ENCODE measurements at regions not wholly inside any gene's neighbourhood (a gene's known extent, or its start where the extent isn't known, plus 50 kb on each side); places are given as distances from the start of the nearest gene placed in this dataset.

DNA sequence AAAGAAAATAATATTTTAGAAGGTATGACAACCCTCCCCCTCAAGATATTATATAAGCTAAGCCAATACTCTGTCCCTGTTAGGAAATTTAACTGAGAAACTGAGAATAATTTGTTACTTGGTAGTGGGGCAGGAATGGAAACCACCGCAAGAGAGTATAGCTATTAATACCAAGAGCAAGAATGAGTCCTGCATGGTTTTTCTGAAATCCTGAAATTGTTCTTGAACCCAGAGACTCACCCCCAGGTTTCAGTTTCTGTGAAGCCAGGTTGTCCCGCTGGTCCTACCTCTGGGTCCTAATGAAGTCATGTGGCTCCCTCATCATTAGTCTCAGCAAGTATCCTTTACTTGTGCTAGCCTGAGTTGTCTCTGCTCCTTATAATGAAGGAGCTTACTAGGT, 671.0 kb upstream of the ACVR2A start:
- POLR2A ChIA-PET: no interaction called here
- no peak for DNase-seq (ENCODE audit: low read depth, low spot score)
- no peak for ATAC-seq
- in situ Hi-C loops (cut with HindIII; ENCODE audit: low pct_unique_long_range_greater_than_20kb, low sequenced_read_pairs): no loop called here
- intact Hi-C loops (cut with micrococcal nuclease; ENCODE audit: unreplicated experiment): no loop called here
- CTCF ChIA-PET: no interaction called here
- H3K4me1 ChIP-seq (ENCODE audit: control insufficient read depth, insufficient read depth, low read length): no peaks in the 10 kb centered on the region
- H3K36me3 ChIP-seq (ENCODE audit: control insufficient read depth, insufficient read depth, low read length): no peaks in the 10 kb centered on the region
- no peak for TF ChIP-seq TCF7L2 (IDR thresholded peaks at IDR 0.05; ENCODE audit: low read depth, low read length)
- H3K9me3 ChIP-seq (ENCODE audit: control insufficient read depth, insufficient read depth, low read depth, low read length): no peaks in the 10 kb centered on the region
- BruUV-seq (replicated peaks): no TSS peak
- H3K27me3 ChIP-seq (ENCODE audit: control insufficient read depth, insufficient read depth, low read length): no peaks in the 10 kb centered on the region
- H3K27ac ChIP-seq (ENCODE audit: low read length): no peak overlapping the region
- H3K4me3 ChIP-seq (ENCODE audit: low read depth in 2 of 2, low read length in 2 of 2): no peak overlapping the region

DNA sequence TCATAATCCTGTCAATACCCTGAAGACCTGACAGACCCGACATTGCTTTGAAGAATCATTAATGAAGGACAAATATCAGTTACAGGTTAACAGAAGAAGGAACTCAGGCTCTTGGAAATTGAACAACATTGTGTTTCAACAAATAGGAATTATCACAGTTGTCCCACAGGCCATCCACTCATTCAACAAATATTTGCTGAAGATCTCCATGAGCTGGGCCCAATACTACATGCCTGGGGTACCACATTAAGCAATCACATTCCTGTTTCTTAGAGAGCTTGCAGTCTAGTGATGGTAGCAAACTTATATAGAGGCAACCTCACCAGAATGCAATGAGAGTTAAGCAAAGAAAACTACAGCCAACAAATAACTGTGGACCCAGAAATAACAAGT, 671.6 kb upstream of the ACVR2A start:
- ChIA-PET CTCF (no interaction called here), POLR2A (no interaction called here)
- intact Hi-C loops (cut with micrococcal nuclease; ENCODE audit: unreplicated experiment): no loop called here
- H3K27me3 ChIP-seq (ENCODE audit: control insufficient read depth, insufficient read depth, low read length): no peaks in the 10 kb centered on the region
- no peaks in the 10 kb centered on the region for H3K36me3 ChIP-seq (ENCODE audit: control insufficient read depth, insufficient read depth, low read length)
- no peaks in the 10 kb centered on the region for H3K9me3 ChIP-seq (ENCODE audit: control insufficient read depth, insufficient read depth, low read depth, low read length)
- H3K4me1 ChIP-seq (ENCODE audit: control insufficient read depth, insufficient read depth, low read length): no peaks in the 10 kb centered on the region
- no TSS peak for BruUV-seq (replicated peaks)
- TF ChIP-seq SIN3A (IDR thresholded peaks at IDR 0.05; ENCODE audit: borderline replicate concordance, insufficient read depth, low read depth, low read length) (no peak), TCF7L2 (IDR thresholded peaks at IDR 0.05; ENCODE audit: low read depth, low read length) (no peak), POLR2AphosphoS5 (IDR thresholded peaks at IDR 0.05; ENCODE audit: low read depth, low read length) (no peak)
- TF ChIP-seq, protein P1, sequence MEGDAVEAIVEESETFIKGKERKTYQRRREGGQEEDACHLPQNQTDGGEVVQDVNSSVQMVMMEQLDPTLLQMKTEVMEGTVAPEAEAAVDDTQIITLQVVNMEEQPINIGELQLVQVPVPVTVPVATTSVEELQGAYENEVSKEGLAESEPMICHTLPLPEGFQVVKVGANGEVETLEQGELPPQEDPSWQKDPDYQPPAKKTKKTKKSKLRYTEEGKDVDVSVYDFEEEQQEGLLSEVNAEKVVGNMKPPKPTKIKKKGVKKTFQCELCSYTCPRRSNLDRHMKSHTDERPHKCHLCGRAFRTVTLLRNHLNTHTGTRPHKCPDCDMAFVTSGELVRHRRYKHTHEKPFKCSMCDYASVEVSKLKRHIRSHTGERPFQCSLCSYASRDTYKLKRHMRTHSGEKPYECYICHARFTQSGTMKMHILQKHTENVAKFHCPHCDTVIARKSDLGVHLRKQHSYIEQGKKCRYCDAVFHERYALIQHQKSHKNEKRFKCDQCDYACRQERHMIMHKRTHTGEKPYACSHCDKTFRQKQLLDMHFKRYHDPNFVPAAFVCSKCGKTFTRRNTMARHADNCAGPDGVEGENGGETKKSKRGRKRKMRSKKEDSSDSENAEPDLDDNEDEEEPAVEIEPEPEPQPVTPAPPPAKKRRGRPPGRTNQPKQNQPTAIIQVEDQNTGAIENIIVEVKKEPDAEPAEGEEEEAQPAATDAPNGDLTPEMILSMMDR (IDR thresholded peaks at IDR 0.05): no peak
- TF ChIP-seq, protein P2, sequence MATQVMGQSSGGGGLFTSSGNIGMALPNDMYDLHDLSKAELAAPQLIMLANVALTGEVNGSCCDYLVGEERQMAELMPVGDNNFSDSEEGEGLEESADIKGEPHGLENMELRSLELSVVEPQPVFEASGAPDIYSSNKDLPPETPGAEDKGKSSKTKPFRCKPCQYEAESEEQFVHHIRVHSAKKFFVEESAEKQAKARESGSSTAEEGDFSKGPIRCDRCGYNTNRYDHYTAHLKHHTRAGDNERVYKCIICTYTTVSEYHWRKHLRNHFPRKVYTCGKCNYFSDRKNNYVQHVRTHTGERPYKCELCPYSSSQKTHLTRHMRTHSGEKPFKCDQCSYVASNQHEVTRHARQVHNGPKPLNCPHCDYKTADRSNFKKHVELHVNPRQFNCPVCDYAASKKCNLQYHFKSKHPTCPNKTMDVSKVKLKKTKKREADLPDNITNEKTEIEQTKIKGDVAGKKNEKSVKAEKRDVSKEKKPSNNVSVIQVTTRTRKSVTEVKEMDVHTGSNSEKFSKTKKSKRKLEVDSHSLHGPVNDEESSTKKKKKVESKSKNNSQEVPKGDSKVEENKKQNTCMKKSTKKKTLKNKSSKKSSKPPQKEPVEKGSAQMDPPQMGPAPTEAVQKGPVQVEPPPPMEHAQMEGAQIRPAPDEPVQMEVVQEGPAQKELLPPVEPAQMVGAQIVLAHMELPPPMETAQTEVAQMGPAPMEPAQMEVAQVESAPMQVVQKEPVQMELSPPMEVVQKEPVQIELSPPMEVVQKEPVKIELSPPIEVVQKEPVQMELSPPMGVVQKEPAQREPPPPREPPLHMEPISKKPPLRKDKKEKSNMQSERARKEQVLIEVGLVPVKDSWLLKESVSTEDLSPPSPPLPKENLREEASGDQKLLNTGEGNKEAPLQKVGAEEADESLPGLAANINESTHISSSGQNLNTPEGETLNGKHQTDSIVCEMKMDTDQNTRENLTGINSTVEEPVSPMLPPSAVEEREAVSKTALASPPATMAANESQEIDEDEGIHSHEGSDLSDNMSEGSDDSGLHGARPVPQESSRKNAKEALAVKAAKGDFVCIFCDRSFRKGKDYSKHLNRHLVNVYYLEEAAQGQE (IDR thresholded peaks at IDR 0.05; ENCODE audit: insufficient read depth in 1 of 2, low read depth in 2 of 2, low read length in 1 of 2): no peak
- DNase-seq (ENCODE audit: low read depth, low spot score) (no peak), ATAC-seq (no peak)
- H3K4me3 ChIP-seq (ENCODE audit: low read depth in 2 of 2, low read length in 2 of 2): no peak overlapping the region
- in situ Hi-C loops (cut with HindIII; ENCODE audit: low pct_unique_long_range_greater_than_20kb, low sequenced_read_pairs): no loop called here
- no peak overlapping the region for H3K27ac ChIP-seq (ENCODE audit: low read length)

GRCh38 chr2:147172493-147173188, 672.2 kb upstream of the ACVR2A start:
- Histone ChIP-seq H3K27me3 (ENCODE audit: control insufficient read depth, insufficient read depth, low read length) (no peaks in the 10 kb centered on the region), H3K4me1 (ENCODE audit: control insufficient read depth, insufficient read depth, low read length) (no peaks in the 10 kb centered on the region), H3K36me3 (ENCODE audit: control insufficient read depth, insufficient read depth, low read length) (no peaks in the 10 kb centered on the region), H3K27ac (ENCODE audit: low read length) (no peak overlapping the region), H3K9me3 (ENCODE audit: control insufficient read depth, insufficient read depth, low read depth, low read length) (no peaks in the 10 kb centered on the region), H3K4me3 (ENCODE audit: low read depth in 2 of 2, low read length in 2 of 2) (no peak overlapping the region)
- BruUV-seq (replicated peaks): no TSS peak
- DNase-seq (ENCODE audit: low read depth, low spot score): no peak
- TF ChIP-seq POLR2AphosphoS5 (IDR thresholded peaks at IDR 0.05; ENCODE audit: low read depth, low read length) (no peak), TCF7L2 (IDR thresholded peaks at IDR 0.05; ENCODE audit: low read depth, low read length) (no peak), SIN3A (IDR thresholded peaks at IDR 0.05; ENCODE audit: borderline replicate concordance, insufficient read depth, low read depth, low read length) (no peak)
- TF ChIP-seq, protein P2 (IDR thresholded peaks at IDR 0.05; ENCODE audit: insufficient read depth in 1 of 2, low read depth in 2 of 2, low read length in 1 of 2): no peak
- TF ChIP-seq, protein P1 (IDR thresholded peaks at IDR 0.05): no peak
- no peak for ATAC-seq
- POLR2A ChIA-PET: no interaction called here
- CTCF ChIA-PET: no interaction called here
- in situ Hi-C loops (cut with HindIII; ENCODE audit: low pct_unique_long_range_greater_than_20kb, low sequenced_read_pairs): no loop called here
- intact Hi-C loops (cut with micrococcal nuclease; ENCODE audit: unreplicated experiment): no loop called here
